AG09319 (cell line): ENCODE measurements at regions not wholly inside any gene's neighbourhood (a gene's known extent, or its start where the extent isn't known, plus 50 kb on each side); places are given as distances from the start of the nearest gene placed in this dataset.
"Not testable (repeated sequence)": the region's sequence is repeated elsewhere in the genome, so short reads cannot be mapped to it uniquely, and the experiment has no call there.

ENCODE experiments used
- DNase-seq: peaks from one replicate; pipeline ENCODE4 v3.0.0-alpha.2; 2010; ENCODE audit warnings: low read depth; ENCODE audit errors: extremely low read depth
- CTCF ChIP-seq: IDR thresholded peaks from 2 replicates; pipeline ENCODE4 v1.5.1; 2011; ENCODE audit warnings: low read depth, mild to moderate bottlenecking, inconsistent platforms, low read length, moderate library complexity

DNA sequence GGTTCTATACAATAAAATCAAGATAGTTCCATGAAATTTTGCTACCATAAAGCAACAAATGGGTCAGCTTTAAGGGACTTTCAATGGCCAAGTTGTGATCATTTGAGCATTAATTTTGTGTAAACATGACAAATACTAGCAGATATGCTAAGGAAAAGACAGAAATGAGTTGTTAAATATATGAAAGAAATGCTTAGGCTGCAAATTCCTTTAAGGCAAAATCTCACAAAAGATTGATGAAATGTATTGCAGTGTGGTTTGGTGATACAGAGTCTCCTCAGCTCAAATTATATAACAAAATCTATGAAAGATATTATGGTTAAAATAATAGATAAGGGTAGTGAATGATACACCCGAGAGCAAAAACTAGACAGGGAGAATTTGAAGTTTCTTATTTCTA is 377.2 kb downstream of the RAP2B start:
- DNase-seq, result no peak
- TF ChIP-seq CTCF, result no peak

DNA sequence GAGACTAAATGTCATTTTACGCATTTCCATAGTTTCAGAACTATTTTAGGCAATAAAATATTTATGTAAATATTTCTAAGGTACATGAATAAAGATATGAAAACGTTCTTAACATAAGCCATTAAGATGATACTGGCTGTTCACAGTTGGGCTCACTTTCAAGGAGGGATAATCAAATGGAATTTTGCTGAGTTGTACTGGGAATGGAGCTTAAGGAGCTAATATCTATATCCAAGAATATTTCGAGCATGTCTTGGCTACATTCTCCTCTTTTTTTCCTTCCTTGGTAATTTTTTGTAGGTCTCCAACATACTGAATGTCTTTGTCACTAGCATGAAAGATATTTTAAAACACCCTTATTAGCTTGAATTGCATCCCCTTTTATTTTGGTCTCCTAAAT is 383.4 kb downstream of the RAP2B start:
- DNase-seq, result no peak
- no peak for TF ChIP-seq CTCF

- TF ChIP-seq CTCF, result no peak
- DNase-seq, result no peak
Measured at GRCh38 chr3:153547970-153548369, 385.9 kb downstream of the RAP2B start.

GRCh38 chr3:153549686-153550085 is 387.7 kb downstream of the RAP2B start:
- not testable (repeated sequence) for DNase-seq

DNA sequence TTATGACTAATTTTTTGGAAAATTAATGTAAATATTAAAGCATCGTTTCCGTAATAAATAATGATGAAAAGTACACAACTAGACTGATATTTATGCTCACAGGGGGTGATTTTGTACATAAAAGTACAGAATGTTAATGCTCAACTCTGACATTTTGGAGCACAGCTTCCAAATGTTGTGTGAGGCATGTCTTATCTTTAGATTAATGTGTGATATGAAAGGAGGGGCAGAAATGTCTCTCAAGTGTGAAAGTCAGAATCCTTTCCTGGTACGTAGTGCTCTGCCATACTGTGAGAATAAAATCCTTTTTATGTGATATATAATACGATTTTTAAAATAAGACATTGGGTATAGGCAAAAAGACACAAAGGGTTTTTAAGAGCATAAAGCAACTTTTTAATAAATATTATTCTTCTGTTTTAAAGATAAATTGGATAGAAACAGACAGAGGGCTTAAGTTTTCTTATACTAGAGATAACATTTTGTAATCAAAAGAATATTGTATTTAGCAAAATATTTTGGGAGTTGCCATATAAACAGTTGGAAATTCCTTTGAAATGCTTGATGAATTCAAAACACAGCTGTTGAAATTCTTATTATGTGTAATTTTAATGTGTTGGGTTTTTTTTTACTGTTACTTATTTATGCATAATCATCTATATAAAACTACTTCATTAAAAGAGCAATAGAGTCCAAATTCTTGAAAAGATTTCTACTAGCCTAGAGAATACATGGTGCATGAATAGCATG is 389.7 kb downstream of the RAP2B start:
- no peak for DNase-seq
- no peak for TF ChIP-seq CTCF

DNA sequence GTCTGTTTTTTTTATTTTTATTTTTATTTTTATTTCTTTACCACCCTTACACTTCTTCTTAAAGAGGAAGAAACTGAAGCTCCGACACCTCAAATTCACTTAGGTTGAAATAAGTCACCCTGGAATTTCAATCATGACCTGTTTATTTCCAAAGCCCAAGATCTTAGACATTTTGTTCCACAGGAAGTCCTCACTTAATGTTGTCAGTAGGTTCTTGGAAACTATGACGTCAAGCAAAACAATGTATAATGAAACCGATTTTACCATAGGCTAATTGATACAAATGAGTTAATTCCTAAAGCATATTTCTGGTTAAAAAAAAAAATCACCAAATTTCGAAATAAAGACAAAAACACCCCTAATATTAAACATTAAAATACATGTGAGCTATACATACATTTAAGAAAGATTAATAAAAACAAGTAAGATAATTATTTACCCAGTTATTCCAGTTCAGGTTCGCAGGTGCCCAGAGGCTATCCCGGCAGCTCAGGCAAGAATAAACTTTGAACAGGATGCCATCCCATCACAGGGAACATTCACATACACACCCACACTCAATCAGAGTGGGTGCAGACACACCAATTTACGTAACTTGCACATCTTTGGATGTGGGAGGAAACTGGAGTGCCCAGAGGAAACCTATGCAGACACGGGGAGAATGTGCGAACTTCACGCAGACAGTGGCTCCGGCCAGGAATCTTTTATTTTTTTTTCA is 391.0 kb downstream of the RAP2B start:
- DNase-seq, result no peak
- no peak for TF ChIP-seq CTCF

GRCh38 chr3:153553605-153553945 is 391.5 kb downstream of the RAP2B start:
- DNase-seq, result no peak
- TF ChIP-seq CTCF, result no peak

GRCh38 chr3:153555919-153556318 is 393.9 kb downstream of the RAP2B start:
- no peak for DNase-seq
- no peak for TF ChIP-seq CTCF

DNA sequence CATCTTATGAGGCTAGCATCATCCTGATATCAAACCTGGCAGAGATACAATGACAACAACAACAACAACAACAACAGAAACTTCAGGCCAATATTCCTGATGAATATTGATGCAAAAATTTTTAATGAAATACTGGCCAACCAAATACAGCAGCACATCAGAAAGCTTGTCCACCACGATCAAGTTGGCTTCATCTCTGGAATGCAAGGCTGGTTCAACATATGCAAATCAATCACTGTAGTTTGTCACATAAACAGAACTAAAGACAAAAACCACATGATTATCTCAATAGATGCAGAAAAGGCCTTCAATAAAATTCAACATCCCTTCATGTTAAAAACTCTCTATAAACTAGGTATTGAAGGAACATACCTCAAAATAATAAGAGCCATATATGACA is 397.3 kb downstream of the RAP2B start:
- not testable (repeated sequence) for DNase-seq
